ENCODE measurements at regions not wholly inside any gene's neighbourhood (a gene's known extent, or its start where the extent isn't known, plus 50 kb on each side); places are given as distances from the start of the nearest gene placed in this dataset.

DNA sequence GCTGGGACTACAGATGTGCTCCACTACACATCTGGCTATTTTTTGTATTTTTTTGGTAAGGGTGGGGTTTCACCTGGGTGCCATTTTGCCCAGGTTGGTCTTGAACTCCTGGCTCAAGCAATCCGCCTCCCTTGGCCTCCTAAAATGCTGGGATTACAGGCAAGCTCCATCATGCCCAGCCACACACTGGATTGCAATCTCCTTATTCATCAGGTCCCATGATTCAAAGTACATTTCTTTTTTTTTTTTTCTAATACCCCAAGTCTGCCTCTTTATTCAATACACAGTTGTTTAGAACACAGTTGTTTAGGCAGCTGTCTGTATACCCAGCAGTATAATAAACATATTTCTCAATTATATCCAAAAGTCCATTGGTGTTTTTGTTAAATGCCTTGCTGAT, 130.3 kb upstream of the ARSJ start:
- ATAC-seq (ENCODE audit: poor library complexity) (no peak), DNase-seq (no peak)
- TF ChIP-seq, protein P1, sequence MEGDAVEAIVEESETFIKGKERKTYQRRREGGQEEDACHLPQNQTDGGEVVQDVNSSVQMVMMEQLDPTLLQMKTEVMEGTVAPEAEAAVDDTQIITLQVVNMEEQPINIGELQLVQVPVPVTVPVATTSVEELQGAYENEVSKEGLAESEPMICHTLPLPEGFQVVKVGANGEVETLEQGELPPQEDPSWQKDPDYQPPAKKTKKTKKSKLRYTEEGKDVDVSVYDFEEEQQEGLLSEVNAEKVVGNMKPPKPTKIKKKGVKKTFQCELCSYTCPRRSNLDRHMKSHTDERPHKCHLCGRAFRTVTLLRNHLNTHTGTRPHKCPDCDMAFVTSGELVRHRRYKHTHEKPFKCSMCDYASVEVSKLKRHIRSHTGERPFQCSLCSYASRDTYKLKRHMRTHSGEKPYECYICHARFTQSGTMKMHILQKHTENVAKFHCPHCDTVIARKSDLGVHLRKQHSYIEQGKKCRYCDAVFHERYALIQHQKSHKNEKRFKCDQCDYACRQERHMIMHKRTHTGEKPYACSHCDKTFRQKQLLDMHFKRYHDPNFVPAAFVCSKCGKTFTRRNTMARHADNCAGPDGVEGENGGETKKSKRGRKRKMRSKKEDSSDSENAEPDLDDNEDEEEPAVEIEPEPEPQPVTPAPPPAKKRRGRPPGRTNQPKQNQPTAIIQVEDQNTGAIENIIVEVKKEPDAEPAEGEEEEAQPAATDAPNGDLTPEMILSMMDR (IDR thresholded peaks at IDR 0.05), result no peak
- Mint-ChIP-seq H3K4me1 (ENCODE audit: low read depth) (no peaks in the 10 kb centered on the region), H3K27ac (no peak overlapping the region), H3K36me3 (ENCODE audit: low read depth) (no peaks in the 10 kb centered on the region), H3K9me3 (no peaks in the 10 kb centered on the region), H3K27me3 (no peaks in the 10 kb centered on the region), H3K4me3 (no peak overlapping the region)
- POLR2A ChIA-PET, result no interaction called here
- Histone ChIP-seq H3K9me3 (ENCODE audit: control insufficient read depth in 1 of 2, insufficient read depth in 1 of 2, low read length in 2 of 2) (no peaks in the 10 kb centered on the region), H3K4me3 (ENCODE audit: low read length) (no peak overlapping the region), H3K36me3 (ENCODE audit: insufficient read depth, low read length) (no peaks in the 10 kb centered on the region), H3K4me1 (ENCODE audit: insufficient read depth, low read length) (no peaks in the 10 kb centered on the region), H3K27me3 (ENCODE audit: control insufficient read depth in 1 of 2, insufficient read depth in 2 of 2, low read length in 2 of 2) (no peaks in the 10 kb centered on the region), H3K27ac (ENCODE audit: low read depth in 1 of 2, low read length in 2 of 2) (no peak overlapping the region)
- CTCF ChIA-PET, result no interaction called here
- intact Hi-C loops (cut with DNase I, micrococcal nuclease), result no loop called here

- POLR2A ChIA-PET, result no interaction called here
- intact Hi-C loops (cut with DNase I, micrococcal nuclease), result no loop called here
- H3K27ac Mint-ChIP-seq, result no peak overlapping the region
Observed at GRCh38 chr4:114115526-114115925, 136.1 kb upstream of the ARSJ start.

DNA sequence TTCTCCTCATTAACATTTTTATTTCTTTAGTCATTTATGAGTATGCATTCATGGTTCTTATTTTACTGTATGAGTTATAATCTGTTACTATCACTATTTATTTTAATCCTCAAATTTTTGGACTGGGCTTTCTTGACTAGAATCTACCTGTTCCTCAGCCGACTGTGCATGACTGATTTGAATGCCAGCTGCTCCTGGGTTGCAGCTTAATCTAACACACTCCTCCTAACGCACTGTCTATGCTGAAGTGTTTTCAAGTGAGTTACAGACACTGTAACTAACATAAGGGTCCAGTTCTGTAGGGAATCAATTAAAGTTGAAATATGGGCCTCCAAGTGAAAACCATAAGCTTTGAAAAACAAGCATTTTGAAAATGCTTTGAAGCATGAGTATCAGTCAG, 137.4 kb upstream of the ARSJ start:
- TF ChIP-seq, protein P1 (IDR thresholded peaks at IDR 0.05), result no peak
- Mint-ChIP-seq H3K4me3 (no peak overlapping the region), H3K27me3 (no peaks in the 10 kb centered on the region), H3K4me1 (ENCODE audit: low read depth) (no peaks in the 10 kb centered on the region), H3K9me3 (no peaks in the 10 kb centered on the region), H3K36me3 (ENCODE audit: low read depth) (no peaks in the 10 kb centered on the region), H3K27ac (no peak overlapping the region)
- Histone ChIP-seq H3K36me3 (ENCODE audit: insufficient read depth, low read length) (no peaks in the 10 kb centered on the region), H3K27ac (ENCODE audit: low read depth in 1 of 2, low read length in 2 of 2) (no peak overlapping the region), H3K9me3 (ENCODE audit: control insufficient read depth in 1 of 2, insufficient read depth in 1 of 2, low read length in 2 of 2) (no peaks in the 10 kb centered on the region), H3K27me3 (ENCODE audit: control insufficient read depth in 1 of 2, insufficient read depth in 2 of 2, low read length in 2 of 2) (no peaks in the 10 kb centered on the region), H3K4me3 (ENCODE audit: low read length) (no peak overlapping the region), H3K4me1 (ENCODE audit: insufficient read depth, low read length) (no peaks in the 10 kb centered on the region)
- ChIA-PET CTCF (no interaction called here), POLR2A (no interaction called here)
- DNase-seq (no peak), ATAC-seq (ENCODE audit: poor library complexity) (no peak)
- intact Hi-C loops (cut with DNase I, micrococcal nuclease), result no loop called here

More at GRCh38 chr4:114115526-114115925, 136.1 kb upstream of the ARSJ start:
- Mint-ChIP-seq H3K36me3 (ENCODE audit: low read depth) (no peaks in the 10 kb centered on the region), H3K9me3 (no peaks in the 10 kb centered on the region), H3K4me3 (no peak overlapping the region), H3K4me1 (ENCODE audit: low read depth) (no peaks in the 10 kb centered on the region), H3K27me3 (no peaks in the 10 kb centered on the region)
- CTCF ChIA-PET, result no interaction called here
- H3K4me3 ChIP-seq (ENCODE audit: low read length), result no peak overlapping the region
- no peaks in the 10 kb centered on the region for H3K36me3 ChIP-seq (ENCODE audit: insufficient read depth, low read length)
- TF ChIP-seq, protein P1 (IDR thresholded peaks at IDR 0.05), result no peak
- H3K27ac ChIP-seq (ENCODE audit: low read depth in 1 of 2, low read length in 2 of 2), result no peak overlapping the region
- ATAC-seq (ENCODE audit: poor library complexity), result no peak
- no peaks in the 10 kb centered on the region for H3K9me3 ChIP-seq (ENCODE audit: control insufficient read depth in 1 of 2, insufficient read depth in 1 of 2, low read length in 2 of 2)
- DNase-seq, result no peak
- H3K27me3 ChIP-seq (ENCODE audit: control insufficient read depth in 1 of 2, insufficient read depth in 2 of 2, low read length in 2 of 2), result no peaks in the 10 kb centered on the region
- H3K4me1 ChIP-seq (ENCODE audit: insufficient read depth, low read length), result no peaks in the 10 kb centered on the region
